ENCODE measurements at regions not wholly inside any gene's neighbourhood (a gene's known extent, or its start where the extent isn't known, plus 50 kb on each side); places are given as distances from the start of the nearest gene placed in this dataset.
"Not testable (repeated sequence)": the region's sequence is repeated elsewhere in the genome, so short reads cannot be mapped to it uniquely, and the experiment has no call there.

DNA sequence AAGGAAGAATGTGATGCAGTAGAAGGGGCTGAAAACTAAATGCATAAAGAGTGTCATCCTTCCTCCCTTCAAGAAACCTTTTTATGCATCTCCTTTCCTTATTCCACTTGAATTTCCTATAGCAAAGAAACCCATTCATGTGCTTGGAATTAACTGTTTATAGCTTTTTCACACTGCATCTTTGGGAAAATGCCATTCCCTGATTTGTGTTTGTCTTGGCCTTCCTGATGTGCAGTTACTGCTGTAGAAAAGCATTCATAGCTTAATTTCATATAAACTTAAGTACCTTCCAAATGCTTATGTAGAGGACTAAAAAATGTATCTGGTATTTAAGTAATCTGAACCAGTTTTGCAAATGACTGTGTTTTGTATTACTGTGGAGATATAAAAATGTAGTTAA lies 61.8 kb downstream of the SDR9C7 start:
- no peak for DNase-seq (ENCODE audit: low spot score)

GRCh38 chr12:56867216-56867615 lies 67.0 kb downstream of the SDR9C7 start:
- no peak for DNase-seq (ENCODE audit: low spot score)

- no peak for DNase-seq (ENCODE audit: low spot score)
Observed at GRCh38 chr12:56866493-56866892, 67.7 kb downstream of the SDR9C7 start.

DNA sequence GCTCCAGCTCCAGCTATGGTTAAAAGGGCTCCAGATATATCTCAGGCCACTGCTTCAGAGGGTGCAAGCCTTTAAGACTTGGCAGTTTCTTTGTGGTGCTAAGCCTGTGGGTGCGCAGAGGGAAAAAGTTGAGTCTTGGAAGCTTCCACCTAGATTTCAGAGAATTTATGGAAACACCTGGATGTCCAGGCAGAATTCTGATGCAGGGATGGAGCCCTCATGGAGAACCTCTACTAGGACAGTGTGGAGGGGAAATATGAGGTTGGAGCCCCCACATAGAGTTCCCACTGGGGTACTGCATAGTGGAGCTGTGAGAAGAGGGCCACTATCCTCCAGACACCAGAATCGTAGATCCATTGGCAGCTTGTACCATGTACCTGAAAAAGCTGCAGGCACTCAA lies 69.9 kb downstream of the SDR9C7 start:
- no peak for DNase-seq (ENCODE audit: low spot score)

DNA sequence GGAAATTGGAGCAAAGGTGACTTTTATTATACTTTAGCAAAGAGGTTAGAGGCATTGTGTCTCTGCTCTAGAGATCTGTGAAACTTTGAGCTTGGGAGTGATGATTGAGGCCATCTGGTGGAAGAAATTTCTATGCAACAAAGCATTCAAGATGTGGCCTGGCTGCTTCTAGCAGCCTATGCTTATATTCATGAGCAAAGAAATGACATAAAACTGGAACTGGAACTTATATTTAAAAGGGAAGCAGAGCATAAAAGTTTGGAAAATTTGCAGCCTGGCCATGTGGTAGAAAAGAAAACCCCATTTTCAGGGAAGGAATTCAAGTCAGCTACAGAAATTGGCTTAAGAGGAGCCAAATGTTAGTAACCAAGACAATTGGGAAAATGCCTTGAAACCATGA lies 70.4 kb downstream of the SDR9C7 start:
- DNase-seq (ENCODE audit: low spot score) = no peak

DNA sequence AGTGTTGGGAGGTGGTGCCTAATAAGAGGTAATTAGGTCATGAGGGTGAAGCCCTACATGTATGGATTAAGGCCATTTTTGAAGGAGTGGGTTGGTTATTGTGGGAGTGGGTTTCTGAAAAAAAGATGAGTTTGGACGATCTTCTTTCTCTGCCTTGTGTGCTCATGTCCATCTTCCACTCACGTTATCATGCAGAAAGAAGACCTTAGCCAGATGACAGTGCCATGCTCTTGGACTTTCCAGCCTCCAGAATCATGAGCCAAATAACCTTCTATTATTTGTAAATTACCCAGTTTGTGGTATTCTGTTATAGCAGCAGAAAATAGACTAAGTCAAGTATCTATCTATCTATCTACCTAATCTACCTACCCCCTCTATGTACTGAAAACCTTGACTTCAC lies 71.9 kb downstream of the SDR9C7 start:
- no peak for DNase-seq (ENCODE audit: low spot score)

GRCh38 chr12:56853392-56853978 lies 80.7 kb downstream of the SDR9C7 start:
- not testable (repeated sequence) for DNase-seq (ENCODE audit: low spot score)

DNA sequence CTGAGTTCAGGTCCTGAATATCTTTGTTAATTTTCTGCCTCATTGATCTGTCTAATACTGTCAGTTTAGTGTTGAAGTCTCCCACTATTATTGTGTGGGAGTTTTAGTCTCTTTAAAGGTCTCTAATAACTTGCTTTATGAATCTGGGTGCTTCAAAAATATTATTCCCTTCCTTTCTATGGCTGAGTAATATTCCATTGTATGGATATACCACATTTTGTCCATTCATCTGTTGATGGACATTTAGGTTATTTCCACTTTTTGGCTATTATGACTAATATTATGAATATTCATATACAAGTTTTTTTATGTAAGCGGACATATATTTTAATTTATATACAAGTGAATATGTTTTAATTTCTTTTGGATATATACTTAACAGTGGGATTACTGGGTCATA lies 82.7 kb downstream of the SDR9C7 start:
- no peak for DNase-seq (ENCODE audit: low spot score)

DNA sequence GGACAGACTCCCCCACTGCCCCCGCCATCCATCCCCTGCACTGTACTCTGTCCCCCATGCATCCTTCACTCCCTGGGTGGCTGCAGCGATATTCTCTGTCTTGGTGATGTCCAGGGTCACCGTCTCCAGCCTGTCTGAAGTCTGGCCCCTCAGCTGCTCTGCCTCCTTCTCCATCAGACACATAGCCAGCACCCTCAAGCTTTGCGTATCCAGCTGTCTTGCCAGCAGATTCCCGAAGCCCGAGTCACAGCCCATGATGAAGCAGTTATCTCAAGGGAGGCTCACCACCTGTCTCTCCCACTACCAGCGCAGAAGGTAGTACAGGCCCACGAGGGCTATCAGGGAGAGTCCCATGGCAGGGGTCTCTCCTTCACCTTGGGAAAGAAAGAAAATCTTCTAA lies 77.8 kb downstream of the HSD17B6 start:
- DNase-seq (ENCODE audit: low spot score) = no peak

DNA sequence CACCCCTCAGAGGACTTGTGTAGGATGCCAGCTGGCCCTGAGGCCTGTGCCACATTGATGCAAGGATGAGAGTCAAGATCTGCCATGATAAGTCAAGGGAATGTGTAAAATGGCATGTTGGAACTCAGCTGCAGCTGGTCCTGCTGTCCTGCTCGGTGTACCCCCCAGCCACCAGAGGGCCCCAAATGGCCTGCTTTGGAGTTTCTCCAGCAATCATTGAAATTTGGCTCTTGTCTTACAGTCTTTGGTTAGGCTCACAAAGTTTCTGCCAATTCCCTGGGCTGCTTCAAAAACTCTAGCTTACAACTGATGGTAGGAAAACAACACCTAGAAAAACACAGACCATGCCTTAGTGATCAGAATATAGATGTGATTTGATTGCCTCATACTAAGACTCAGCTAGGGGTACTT lies 76.8 kb downstream of the HSD17B6 start:
- peak; percentile 61 for DNase-seq (ENCODE audit: low spot score)

- DNase-seq (ENCODE audit: low spot score) = no peak
Observed at GRCh38 chr12:56839489-56839848, 76.3 kb downstream of the HSD17B6 start.

GRCh38 chr12:56838621-56839488 lies 75.7 kb downstream of the HSD17B6 start:
- DNase-seq (ENCODE audit: low spot score) = no peak
